H9 (cell line): ENCODE measurements at regions not wholly inside any gene's neighbourhood (a gene's known extent, or its start where the extent isn't known, plus 50 kb on each side); places are given as distances from the start of the nearest gene placed in this dataset.

Experiments used
- DNase-seq: peaks from one replicate; pipeline ENCODE4 v3.0.0-alpha.2; 2017
- H2AFZ ChIP-seq: one replicate; pipeline ENCODE4 v1.6.1; 2013; ENCODE audit warnings: mild to moderate bottlenecking, low read length, control low read depth, moderate library complexity
- H2AK5ac ChIP-seq: 2 replicates; pipeline ENCODE4 v1.6.1; 2013; ENCODE audit warnings: low read length, control low read depth, mixed read lengths; ENCODE audit not compliant: insufficient read length
- H2BK120ac ChIP-seq: one replicate; pipeline ENCODE4 v1.6.1; 2013; ENCODE audit warnings: low read depth, mild to moderate bottlenecking, low read length, control low read depth, inconsistent platforms; ENCODE audit not compliant: poor library complexity, severe bottlenecking
- H2BK12ac ChIP-seq: 2 replicates; pipeline ENCODE4 v1.6.1; 2013; ENCODE audit warnings: low read length, control low read depth, mixed read lengths, low read depth; ENCODE audit not compliant: insufficient read length
- H2BK15ac ChIP-seq: 2 replicates; pipeline ENCODE4 v1.6.1; 2013; ENCODE audit warnings: low read depth, low read length, control low read depth
- H2BK20ac ChIP-seq: one replicate; pipeline ENCODE4 v1.6.1; 2013; ENCODE audit warnings: low read depth, mild to moderate bottlenecking, low read length, control low read depth, inconsistent platforms; ENCODE audit not compliant: poor library complexity, severe bottlenecking
- H2BK5ac ChIP-seq: 2 replicates; pipeline ENCODE4 v1.6.1; 2013; ENCODE audit warnings: low read length, control low read depth, mixed read lengths; ENCODE audit not compliant: insufficient read length
- H3K14ac ChIP-seq: 2 replicates; pipeline ENCODE4 v1.6.1; 2013; ENCODE audit warnings: low read length, control low read depth; ENCODE audit not compliant: insufficient read depth
- H3K18ac ChIP-seq: 2 replicates; pipeline ENCODE4 v1.6.1; 2013; ENCODE audit warnings: low read depth, mild to moderate bottlenecking, mixed read lengths, low read length, control low read depth; ENCODE audit not compliant: insufficient read length
- H3K23ac ChIP-seq: 2 replicates; pipeline ENCODE4 v1.6.1; 2013; ENCODE audit warnings: low read length, control low read depth, mixed read lengths, low read depth; ENCODE audit not compliant: insufficient read length
- H3K23me2 ChIP-seq: 2 replicates; pipeline ENCODE4 v1.6.1; 2013; ENCODE audit warnings: low read depth, mild to moderate bottlenecking, mixed read lengths, low read length, control low read depth; ENCODE audit not compliant: insufficient read length, poor library complexity, severe bottlenecking
- H3K27ac ChIP-seq: 2 replicates; pipeline ENCODE4 v1.5.1; 2013; ENCODE audit warnings: low read length, control low read depth, mixed read lengths, low read depth; ENCODE audit not compliant: insufficient read length
- H3K27me3 ChIP-seq: 2 replicates; pipeline ENCODE4 v1.6.1; 2013; ENCODE audit warnings: low read length, control low read depth, inconsistent platforms; ENCODE audit not compliant: insufficient read depth
- H3K4ac ChIP-seq: 2 replicates; pipeline ENCODE4 v1.6.1; 2013; ENCODE audit warnings: low read depth, mild to moderate bottlenecking, control low read depth, inconsistent platforms, low read length, moderate library complexity
- H3K4me1 ChIP-seq: 2 replicates; pipeline ENCODE4 v1.6.1; 2013; ENCODE audit warnings: low read length, control low read depth, inconsistent platforms; ENCODE audit not compliant: insufficient read depth
- H3K4me2 ChIP-seq: 2 replicates; pipeline ENCODE4 v1.6.1; 2013; ENCODE audit warnings: low read length, control low read depth, mixed read lengths; ENCODE audit not compliant: insufficient read length, insufficient read depth
- H3K56ac ChIP-seq: 2 replicates; pipeline ENCODE4 v1.6.1; 2013; ENCODE audit warnings: low read depth, mild to moderate bottlenecking, mixed read lengths, low read length, control low read depth; ENCODE audit not compliant: insufficient read length
- H3K79me1 ChIP-seq: 2 replicates; pipeline ENCODE4 v1.6.1; 2013; ENCODE audit warnings: low read depth, mild to moderate bottlenecking, moderate library complexity, low read length, control low read depth, inconsistent platforms; ENCODE audit not compliant: insufficient read depth, poor library complexity, severe bottlenecking
- H3K79me2 ChIP-seq: 2 replicates; pipeline ENCODE4 v1.6.1; 2013; ENCODE audit warnings: low read length, control low read depth, inconsistent platforms; ENCODE audit not compliant: insufficient read depth
- H3K9ac ChIP-seq: 2 replicates; pipeline ENCODE4 v1.6.1; 2013; ENCODE audit warnings: low read length, control low read depth, mixed read lengths; ENCODE audit not compliant: insufficient read length; ENCODE audit errors: extremely low read depth
- H3K9me3 ChIP-seq: one replicate; pipeline ENCODE4 v1.6.1; 2013; ENCODE audit warnings: low read depth, low read length, inconsistent platforms; ENCODE audit not compliant: control insufficient read depth
- H3T11ph ChIP-seq: one replicate; pipeline ENCODE4 v1.6.1; 2013; ENCODE audit warnings: mild to moderate bottlenecking, low read length, control low read depth, inconsistent platforms
- H4K20me1 ChIP-seq: one replicate; pipeline ENCODE4 v1.6.1; 2013; ENCODE audit not compliant: control insufficient read depth, insufficient read length, insufficient read depth
- H4K5ac ChIP-seq: 2 replicates; pipeline ENCODE4 v1.6.1; 2013; ENCODE audit warnings: low read depth, mild to moderate bottlenecking, mixed read lengths, low read length, control low read depth; ENCODE audit not compliant: insufficient read length
- H4K8ac ChIP-seq: replicated peaks from 2 replicates; pipeline ENCODE4 v1.6.1; 2013; ENCODE audit warnings: low read length, control low read depth, mixed read lengths, low read depth; ENCODE audit not compliant: insufficient read length
- H4K91ac ChIP-seq: 2 replicates; pipeline ENCODE4 v1.6.1; 2013; ENCODE audit warnings: low read depth, mild to moderate bottlenecking, moderate library complexity, mixed read lengths, low read length, control low read depth; ENCODE audit not compliant: insufficient read length
- H3K27ac Mint-ChIP-seq, 3 experiments: 2 replicates in 2 of 3; 3 replicates in 1 of 3; pipeline ENCODE4 v1.8.0; 2020 to 2021; ENCODE audit warnings: mixed read lengths in 3 of 3, mild to moderate bottlenecking in 1 of 3, moderate library complexity in 1 of 3
- H3K27me3 Mint-ChIP-seq: 2 replicates; pipeline ENCODE4 v1.8.0; 2021; ENCODE audit warnings: low read depth, mild to moderate bottlenecking, moderate library complexity, mixed read lengths
- H3K36me3 Mint-ChIP-seq, 3 experiments: 2 replicates in 2 of 3; 3 replicates in 1 of 3; pipeline ENCODE4 v1.8.0; 2020 to 2021; ENCODE audit warnings: low read depth in 3 of 3, mixed read lengths in 3 of 3; ENCODE audit not compliant: insufficient read depth in 1 of 3
- H3K4me1 Mint-ChIP-seq, 2 experiments: 2 replicates each; pipeline ENCODE4 v1.8.0; 2020; ENCODE audit warnings: mixed read lengths in 2 of 2
- H3K4me3 Mint-ChIP-seq, 2 experiments: 2 replicates in 1 of 2; 3 replicates in 1 of 2; pipeline ENCODE4 v1.8.0; 2020 to 2021; ENCODE audit warnings: mild to moderate bottlenecking in 2 of 2, mixed read lengths in 2 of 2, moderate library complexity in 1 of 2
- H3K9me3 Mint-ChIP-seq, 2 experiments: 2 replicates in 1 of 2; 3 replicates in 1 of 2; pipeline ENCODE4 v1.8.0; 2020; ENCODE audit warnings: mild to moderate bottlenecking in 2 of 2, mixed read lengths in 2 of 2, moderate library complexity in 1 of 2
- CTCF ChIP-seq: fragments of 200-600 bp; sonication (generic); conservative IDR thresholded peaks from 3 replicates; pipeline ENCODE4 v1.8.0; 2021; ENCODE audit warnings: antibody characterized with exemption, mild to moderate bottlenecking
- WGBS: extraction: QIAGEN DNeasy Blood & Tissue Kit; methylation state at CpG from one replicate; pipeline ENCODE4 v1.1.7; 2013; ENCODE audit warnings: missing lambda C conversion rate, low lambda C conversion rate, mixed read lengths; ENCODE audit not compliant: insufficient read length; ENCODE audit errors: extremely low coverage; 5-methylcytosine and 5-hydroxymethylcytosine counted together

- H3T11ph ChIP-seq: no peak overlapping the region
- no peak overlapping the region for H3K56ac ChIP-seq
- H3K4me2 ChIP-seq: no peak overlapping the region
- no peak overlapping the region for H2BK15ac ChIP-seq
- no peaks in the 10 kb centered on the region for H4K20me1 ChIP-seq
- peaks cover 6 to 9% of the 10 kb centered on the region in 2 experiments for H3K4me1 Mint-ChIP-seq
- H3K4ac ChIP-seq: no peak overlapping the region
- H3K18ac ChIP-seq: no peak overlapping the region
- WGBS: no CpG with 5 or more reads among the region's 3 CpGs
- TF ChIP-seq CTCF: no peak
- peak overlapping the region; percentile 68 for H3K27ac ChIP-seq
- H2BK12ac ChIP-seq: no peak overlapping the region
- H4K8ac ChIP-seq: no peak overlapping the region
- DNase-seq: no peak
- peaks cover 0 to under 1% of the 10 kb centered on the region in 2 experiments; a peak in 2 of 5 replicates for H3K9me3 Mint-ChIP-seq
- peaks cover 3% of the 10 kb centered on the region; the same call in 1 of the 2 replicates for H3K4me1 ChIP-seq
- H3K9me3 ChIP-seq: no peaks in the 10 kb centered on the region
- H3K14ac ChIP-seq: no peak overlapping the region
- no peak overlapping the region for H2AK5ac ChIP-seq
- no peaks in the 10 kb centered on the region for H3K79me1 ChIP-seq
- H4K5ac ChIP-seq: no peak overlapping the region
- H3K27me3 ChIP-seq: no peaks in the 10 kb centered on the region
- H3K79me2 ChIP-seq: no peaks in the 10 kb centered on the region
- no peak overlapping the region for H2BK120ac ChIP-seq
- H4K91ac ChIP-seq: no peak overlapping the region
- no peaks in the 10 kb centered on the region for H3K27me3 Mint-ChIP-seq
- H2BK5ac ChIP-seq: peak overlapping the region; percentile 53
- peak overlapping the region in 2 of 3 experiments; percentile 30 to 61; a peak in 4 of 7 replicates for H3K27ac Mint-ChIP-seq
- no peak overlapping the region for H2AFZ ChIP-seq
- no peak overlapping the region for H3K4me3 Mint-ChIP-seq
- H3K23ac ChIP-seq: no peak overlapping the region
- H3K23me2 ChIP-seq: no peaks in the 10 kb centered on the region
- no peak overlapping the region for H2BK20ac ChIP-seq
- H3K36me3 Mint-ChIP-seq: peaks cover 0 to 1% (median 0%) of the 10 kb centered on the region in 3 experiments; a peak in 1 of 7 replicates
- no peak overlapping the region for H3K9ac ChIP-seq
Observed at GRCh38 chr2:189260361-189260814, 80.8 kb upstream of the COL5A2 start.
